Stimulated activated memory B cell treated with anti-CD40 and anti-IgM and Interleukin-4, amounts not matched to agents 10 μg/mL and 1 μg/mL and 100 μg/mL, for 72 hours (primary cell): ENCODE measurements at regions not wholly inside any gene's neighbourhood (a gene's known extent, or its start where the extent isn't known, plus 50 kb on each side); places are given as distances from the start of the nearest gene placed in this dataset.

ENCODE experiments used
- ATAC-seq: fragments of 150-1000 bp; cut with Tn5 transposase; 2 replicates; pipeline ENCODE4 v1.10.0; 2021
- H3K27ac Mint-ChIP-seq: one replicate; pipeline ENCODE4 v1.8.0; 2022; ENCODE audit warnings: mild to moderate bottlenecking, mixed read lengths
- H3K27me3 Mint-ChIP-seq: one replicate; pipeline ENCODE4 v1.8.0; 2022; ENCODE audit warnings: mixed read lengths
- H3K36me3 Mint-ChIP-seq: one replicate; pipeline ENCODE4 v1.8.0; 2022; ENCODE audit warnings: mixed read lengths
- H3K4me1 Mint-ChIP-seq: one replicate; pipeline ENCODE4 v1.8.0; 2022; ENCODE audit warnings: mixed read lengths
- H3K4me3 Mint-ChIP-seq: one replicate; pipeline ENCODE4 v1.8.0; 2022; ENCODE audit warnings: mild to moderate bottlenecking, moderate library complexity, mixed read lengths
- H3K9me3 Mint-ChIP-seq: one replicate; pipeline ENCODE4 v1.8.0; 2022; ENCODE audit warnings: mixed read lengths

DNA sequence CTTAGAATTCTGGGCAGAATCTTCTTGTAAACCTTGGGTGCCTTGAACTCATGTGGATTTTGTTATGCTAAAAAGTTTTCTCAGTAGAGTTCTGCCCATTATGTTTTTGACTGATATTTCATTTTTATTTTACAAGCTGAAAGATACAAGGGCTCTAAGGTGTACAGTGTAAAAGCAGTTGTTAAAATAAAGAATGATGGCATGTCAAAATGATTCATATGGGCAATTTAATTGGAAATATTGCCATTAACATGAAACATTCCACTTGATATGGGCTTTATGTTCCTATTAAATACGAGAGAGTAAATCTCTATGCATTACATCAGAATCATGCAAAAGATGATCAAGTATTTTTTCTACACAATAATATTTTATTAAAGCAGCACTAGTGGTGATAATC, 295.1 kb upstream of the ATP2B1 start:
- Mint-ChIP-seq H3K9me3 (peaks cover 6% of the 10 kb centered on the region), H3K4me1 (peaks cover 55% of the 10 kb centered on the region), H3K4me3 (no peak overlapping the region), H3K27me3 (no peaks in the 10 kb centered on the region), H3K36me3 (peaks cover 9% of the 10 kb centered on the region), H3K27ac (peak overlapping the region; percentile 90)
- ATAC-seq: no peak

DNA sequence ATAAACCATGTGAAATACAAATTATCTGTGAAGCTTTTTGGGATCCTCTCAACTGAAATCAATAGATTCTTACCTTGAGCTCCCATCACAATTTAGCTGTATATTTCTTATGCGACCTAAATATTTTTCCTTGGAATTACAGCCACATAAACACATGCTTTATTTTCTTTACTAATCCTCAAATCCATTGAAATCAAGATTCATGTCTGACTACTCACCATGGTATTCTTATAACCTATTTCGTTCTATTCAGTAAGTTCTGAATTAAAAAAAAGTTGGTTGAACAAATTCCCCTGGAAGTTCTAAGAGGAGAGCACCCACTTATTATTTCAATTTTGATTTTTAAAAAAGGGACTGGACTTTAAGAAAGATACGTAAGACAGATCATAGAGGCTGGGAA, 292.1 kb upstream of the ATP2B1 start:
- H3K27ac Mint-ChIP-seq: no peak overlapping the region
- H3K27me3 Mint-ChIP-seq: no peaks in the 10 kb centered on the region
- no peak overlapping the region for H3K4me3 Mint-ChIP-seq
- ATAC-seq: no peak
- H3K9me3 Mint-ChIP-seq: peaks cover 6% of the 10 kb centered on the region
- peaks cover 9% of the 10 kb centered on the region for H3K36me3 Mint-ChIP-seq
- peaks cover 52% of the 10 kb centered on the region for H3K4me1 Mint-ChIP-seq

DNA sequence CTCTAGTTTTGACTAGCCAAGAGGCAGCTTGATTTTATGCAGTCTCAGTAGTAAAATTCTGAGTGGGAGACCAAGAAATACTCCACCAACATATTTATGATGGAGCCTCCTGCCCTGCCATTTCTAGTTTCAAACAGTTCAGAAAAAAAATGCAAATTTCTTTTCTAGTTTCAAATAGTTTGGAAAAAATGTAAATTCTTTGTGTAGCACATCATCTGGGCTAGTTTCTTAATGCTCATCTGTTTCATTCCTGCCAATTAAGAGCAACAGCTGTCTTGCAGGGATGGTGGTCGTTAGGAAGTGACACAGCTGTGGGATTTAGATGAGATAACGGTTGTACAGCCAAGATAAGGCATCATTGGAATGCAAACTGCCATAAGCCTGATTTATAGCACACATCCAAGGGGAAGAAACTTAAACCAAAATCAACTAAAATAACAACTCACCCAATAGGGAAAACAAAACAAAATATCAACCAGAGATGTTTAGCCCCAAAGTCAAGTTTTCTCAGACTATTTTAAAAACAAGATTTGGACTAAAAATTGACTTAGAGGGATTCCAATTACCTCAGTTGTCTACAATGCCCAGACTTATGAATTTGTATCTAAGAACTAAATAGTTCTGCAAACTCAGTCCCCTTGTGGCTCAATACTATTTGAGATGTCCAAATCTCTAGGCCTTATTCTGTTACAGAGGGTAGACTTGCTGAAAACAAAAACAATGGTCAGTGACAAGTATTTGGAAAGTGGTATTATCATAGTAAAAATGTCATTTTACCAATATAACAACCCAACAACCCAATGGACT, 291.3 kb upstream of the ATP2B1 start:
- peaks cover 52% of the 10 kb centered on the region for H3K4me1 Mint-ChIP-seq
- H3K36me3 Mint-ChIP-seq: peaks cover 9% of the 10 kb centered on the region
- H3K9me3 Mint-ChIP-seq: peaks cover 6% of the 10 kb centered on the region
- no peak for ATAC-seq
- H3K27ac Mint-ChIP-seq: peak overlapping the region; percentile 30
- no peak overlapping the region for H3K4me3 Mint-ChIP-seq
- no peaks in the 10 kb centered on the region for H3K27me3 Mint-ChIP-seq

DNA sequence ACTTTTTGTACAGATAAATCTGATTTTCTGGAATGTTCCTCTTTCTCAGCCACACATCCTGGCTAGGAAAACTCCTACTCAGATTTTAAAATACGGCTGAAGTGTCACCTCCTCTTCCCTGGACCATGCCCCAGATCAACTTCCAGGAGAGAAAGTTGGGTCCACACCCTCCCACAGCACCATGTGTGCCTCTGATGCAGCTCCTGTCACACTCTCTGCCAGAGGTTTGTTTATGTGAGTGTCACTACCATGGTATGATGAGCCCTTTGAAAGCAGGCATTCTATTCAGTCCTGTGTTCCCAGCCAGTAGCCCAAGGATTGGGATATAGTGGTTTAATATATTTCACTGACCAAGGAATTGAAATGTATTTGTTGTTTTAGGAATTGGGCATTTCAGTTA, 287.2 kb upstream of the ATP2B1 start:
- Mint-ChIP-seq H3K27me3 (no peaks in the 10 kb centered on the region), H3K9me3 (no peaks in the 10 kb centered on the region), H3K4me1 (peaks cover 43% of the 10 kb centered on the region), H3K36me3 (no peaks in the 10 kb centered on the region), H3K27ac (peak overlapping the region; percentile 15), H3K4me3 (no peak overlapping the region)
- no peak for ATAC-seq

DNA sequence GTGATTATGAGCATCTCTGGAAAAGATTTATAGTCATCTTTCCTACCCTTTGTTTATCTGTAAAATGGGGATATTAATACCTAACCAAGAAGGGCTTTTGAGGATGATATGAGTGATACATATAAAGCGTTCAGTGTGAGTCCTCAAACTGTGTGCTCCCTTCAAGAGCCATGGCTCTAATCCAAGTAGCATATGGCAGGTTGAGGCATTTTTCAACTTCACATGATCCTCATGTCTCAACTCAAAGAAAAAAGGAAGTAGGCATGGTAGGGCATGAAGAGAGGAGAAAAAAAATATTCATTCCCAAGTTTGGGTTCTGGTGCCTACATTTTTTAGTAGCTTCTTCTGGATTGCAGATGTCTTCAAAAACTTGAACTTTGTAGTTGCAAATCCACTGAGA, 286.3 kb upstream of the ATP2B1 start:
- Mint-ChIP-seq H3K9me3 (no peaks in the 10 kb centered on the region), H3K27ac (no peak overlapping the region), H3K4me1 (peaks cover 44% of the 10 kb centered on the region), H3K36me3 (no peaks in the 10 kb centered on the region), H3K27me3 (no peaks in the 10 kb centered on the region), H3K4me3 (no peak overlapping the region)
- no peak for ATAC-seq

DNA sequence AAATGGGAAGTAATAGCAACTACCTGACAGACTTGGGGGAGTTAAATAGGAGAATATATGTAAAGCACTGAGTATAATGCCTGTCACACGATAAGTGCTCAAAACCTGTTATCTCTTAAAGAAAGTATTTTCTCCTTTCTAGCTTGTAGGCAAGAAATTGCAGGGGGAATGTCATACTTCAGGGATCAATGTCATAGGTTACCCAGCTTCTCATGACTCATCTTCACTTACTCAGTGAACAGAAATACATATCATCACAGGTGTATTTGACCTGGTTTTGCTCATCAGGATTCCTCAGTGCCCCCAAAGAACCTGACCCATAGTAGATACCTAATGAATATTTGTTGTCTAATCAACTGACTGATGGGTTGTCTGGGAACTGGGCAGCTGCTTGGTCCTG, 285.0 kb upstream of the ATP2B1 start:
- H3K27ac Mint-ChIP-seq: no peak overlapping the region
- peaks cover 33% of the 10 kb centered on the region for H3K4me1 Mint-ChIP-seq
- no peak for ATAC-seq
- no peaks in the 10 kb centered on the region for H3K27me3 Mint-ChIP-seq
- H3K36me3 Mint-ChIP-seq: no peaks in the 10 kb centered on the region
- H3K4me3 Mint-ChIP-seq: no peak overlapping the region
- no peaks in the 10 kb centered on the region for H3K9me3 Mint-ChIP-seq

DNA sequence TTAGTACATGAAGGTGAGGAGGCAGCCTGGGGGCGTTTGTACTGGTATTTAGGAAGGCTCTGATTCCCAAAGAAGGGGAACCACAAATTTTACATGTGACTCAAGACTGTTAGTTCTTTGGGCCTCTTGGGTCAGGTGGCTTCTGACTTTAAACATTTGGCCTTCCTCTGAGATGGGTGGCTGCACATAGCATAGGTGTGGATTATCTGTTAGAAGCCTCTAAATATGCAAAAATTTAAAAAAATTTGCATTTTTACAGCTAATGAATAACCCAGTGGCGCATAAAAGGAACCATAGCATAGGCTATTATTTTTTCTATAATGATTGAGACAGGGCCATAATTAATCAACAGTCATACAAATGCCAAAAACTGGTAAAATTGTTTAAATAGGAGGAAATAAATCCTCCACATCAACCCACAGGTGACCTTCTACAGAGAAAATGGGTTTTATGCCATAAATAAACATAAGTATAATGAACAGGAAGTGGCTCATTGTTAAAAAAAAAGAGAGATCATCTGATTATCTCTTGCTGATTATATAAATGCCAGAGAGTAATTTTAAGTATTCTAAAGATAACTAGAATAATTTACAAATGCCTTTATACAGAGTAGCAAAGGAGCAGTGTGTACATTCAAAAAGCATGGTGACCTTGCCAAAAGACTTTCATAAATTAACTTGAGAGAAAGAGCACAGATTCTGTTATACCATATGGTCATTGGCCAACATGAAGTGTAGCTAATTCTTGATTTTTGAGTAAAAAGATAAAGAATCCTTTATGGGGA, 284.2 kb upstream of the ATP2B1 start:
- no peaks in the 10 kb centered on the region for H3K27me3 Mint-ChIP-seq
- H3K36me3 Mint-ChIP-seq: no peaks in the 10 kb centered on the region
- H3K4me1 Mint-ChIP-seq: peaks cover 33% of the 10 kb centered on the region
- ATAC-seq: no peak
- H3K27ac Mint-ChIP-seq: peak overlapping the region; percentile 72
- no peak overlapping the region for H3K4me3 Mint-ChIP-seq
- no peaks in the 10 kb centered on the region for H3K9me3 Mint-ChIP-seq

DNA sequence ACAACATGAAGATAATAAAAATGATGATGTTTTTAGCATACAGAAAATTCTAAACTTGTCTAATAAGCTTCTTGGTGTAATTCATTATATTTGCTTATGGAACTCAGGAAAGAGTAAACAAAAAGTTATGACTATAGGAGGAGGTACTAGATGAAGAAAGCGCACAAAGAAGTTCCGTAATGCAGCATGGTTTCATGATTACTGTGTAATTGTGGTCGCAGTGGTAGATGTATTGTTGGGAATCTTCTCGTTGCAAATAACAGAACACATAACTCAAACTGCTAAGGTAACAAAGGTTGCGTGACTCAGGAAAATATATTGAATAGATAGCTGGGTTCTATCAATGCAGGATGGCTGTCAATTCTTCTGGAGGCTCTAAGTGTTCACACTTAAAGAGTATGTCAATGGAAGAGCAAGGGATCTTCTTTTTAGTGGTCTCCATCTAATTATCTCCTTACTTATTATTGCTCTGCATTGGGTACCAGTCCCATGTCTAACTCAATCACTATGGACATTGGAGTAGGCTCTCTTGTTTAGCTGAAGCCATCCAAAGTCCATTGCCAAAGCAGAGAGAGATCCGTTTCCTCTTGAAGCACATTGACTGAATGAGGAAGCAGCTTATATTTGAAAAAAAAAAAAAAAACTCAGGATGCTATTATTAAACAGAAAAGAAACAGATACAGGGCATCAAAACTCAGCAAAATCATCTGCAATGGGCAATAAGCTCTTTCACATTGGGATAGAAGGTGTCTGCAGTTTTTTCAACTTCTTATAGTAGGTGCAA, 283.4 kb upstream of the ATP2B1 start:
- no peaks in the 10 kb centered on the region for H3K9me3 Mint-ChIP-seq
- no peak for ATAC-seq
- H3K27ac Mint-ChIP-seq: peak overlapping the region; percentile 72
- peaks cover 33% of the 10 kb centered on the region for H3K4me1 Mint-ChIP-seq
- no peak overlapping the region for H3K4me3 Mint-ChIP-seq
- H3K36me3 Mint-ChIP-seq: no peaks in the 10 kb centered on the region
- no peaks in the 10 kb centered on the region for H3K27me3 Mint-ChIP-seq

DNA sequence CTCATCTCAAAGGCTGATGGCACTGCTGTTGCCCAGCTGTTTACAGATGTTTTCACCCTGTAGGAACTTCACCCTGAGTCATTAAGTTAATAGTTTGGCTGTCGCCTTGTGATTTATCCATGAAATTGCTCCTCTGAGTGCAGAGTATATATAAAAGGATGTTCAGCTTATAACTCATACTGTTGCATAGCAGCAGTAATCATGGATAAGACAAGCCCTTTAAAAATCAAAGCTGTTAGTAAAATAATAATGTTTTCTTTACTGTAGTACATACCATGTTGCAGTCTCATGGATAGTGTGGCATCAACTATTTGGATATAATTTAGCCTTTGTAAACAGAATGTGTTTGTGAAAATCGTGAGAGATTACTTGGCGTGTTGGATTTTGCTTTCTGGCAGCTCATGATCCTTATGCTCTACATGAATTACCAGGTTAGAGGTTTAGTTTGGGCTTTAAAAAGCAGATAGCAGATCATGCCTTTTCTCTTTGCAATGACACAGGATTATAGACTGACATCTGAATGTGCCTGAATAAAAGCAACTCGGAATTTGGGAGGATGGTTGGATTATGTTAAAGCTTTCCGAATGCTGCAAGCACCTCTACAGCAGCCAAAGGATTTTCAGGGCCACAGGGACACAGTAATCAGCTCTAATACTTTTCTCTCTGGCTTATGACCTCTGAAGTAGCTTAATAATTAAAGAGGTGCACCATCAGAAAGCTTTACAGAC, 279.7 kb upstream of the ATP2B1 start:
- H3K9me3 Mint-ChIP-seq: no peaks in the 10 kb centered on the region
- H3K27me3 Mint-ChIP-seq: no peaks in the 10 kb centered on the region
- H3K27ac Mint-ChIP-seq: no peak overlapping the region
- no peak for ATAC-seq
- no peak overlapping the region for H3K4me3 Mint-ChIP-seq
- H3K4me1 Mint-ChIP-seq: peaks cover 27% of the 10 kb centered on the region
- H3K36me3 Mint-ChIP-seq: peaks cover 6% of the 10 kb centered on the region

DNA sequence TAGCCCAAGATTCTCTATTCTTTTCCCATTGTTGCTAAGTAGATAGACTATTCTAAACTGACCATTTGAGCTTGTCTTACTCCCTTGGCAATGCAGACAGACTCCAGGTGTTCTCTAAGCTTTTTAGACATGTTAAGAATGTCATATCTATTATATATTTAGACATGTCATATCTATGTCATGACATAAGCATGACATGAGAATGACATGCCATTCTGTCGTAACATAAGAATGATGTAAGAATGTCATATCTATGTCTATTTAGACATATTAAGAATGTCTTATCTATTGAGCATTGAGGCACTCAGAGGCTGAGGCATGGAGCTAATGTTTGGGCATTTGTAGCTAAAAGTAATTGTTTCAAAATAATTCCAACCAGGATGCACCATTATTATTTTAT, 277.3 kb upstream of the ATP2B1 start:
- no peak overlapping the region for H3K4me3 Mint-ChIP-seq
- H3K36me3 Mint-ChIP-seq: peaks cover 6% of the 10 kb centered on the region
- H3K27me3 Mint-ChIP-seq: no peaks in the 10 kb centered on the region
- no peaks in the 10 kb centered on the region for H3K9me3 Mint-ChIP-seq
- H3K4me1 Mint-ChIP-seq: peaks cover 17% of the 10 kb centered on the region
- ATAC-seq: no peak
- H3K27ac Mint-ChIP-seq: no peak overlapping the region

DNA sequence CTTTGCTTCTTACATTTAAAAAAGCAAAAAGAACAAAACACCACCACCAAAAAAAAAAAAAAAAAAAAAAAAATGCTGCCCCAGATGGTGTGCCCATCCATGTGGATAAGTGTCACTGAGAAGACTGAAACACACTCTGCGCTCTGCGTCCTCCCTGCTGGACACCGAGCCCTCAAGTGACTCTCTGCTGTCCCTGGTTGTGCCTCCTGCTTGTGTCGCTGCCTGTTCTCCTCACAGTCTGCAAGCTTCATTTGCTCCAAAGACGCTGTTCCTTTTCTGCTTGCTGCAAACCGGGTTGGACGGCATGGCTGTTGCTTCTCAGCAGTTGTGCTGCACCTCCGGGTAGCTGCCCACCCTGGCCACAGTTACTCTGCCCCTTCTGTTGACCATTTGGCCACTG, 276.2 kb upstream of the ATP2B1 start:
- Mint-ChIP-seq H3K4me3 (no peak overlapping the region), H3K27me3 (no peaks in the 10 kb centered on the region), H3K36me3 (peaks cover 6% of the 10 kb centered on the region), H3K27ac (no peak overlapping the region), H3K4me1 (peaks cover 15% of the 10 kb centered on the region), H3K9me3 (no peaks in the 10 kb centered on the region)
- ATAC-seq: no peak

DNA sequence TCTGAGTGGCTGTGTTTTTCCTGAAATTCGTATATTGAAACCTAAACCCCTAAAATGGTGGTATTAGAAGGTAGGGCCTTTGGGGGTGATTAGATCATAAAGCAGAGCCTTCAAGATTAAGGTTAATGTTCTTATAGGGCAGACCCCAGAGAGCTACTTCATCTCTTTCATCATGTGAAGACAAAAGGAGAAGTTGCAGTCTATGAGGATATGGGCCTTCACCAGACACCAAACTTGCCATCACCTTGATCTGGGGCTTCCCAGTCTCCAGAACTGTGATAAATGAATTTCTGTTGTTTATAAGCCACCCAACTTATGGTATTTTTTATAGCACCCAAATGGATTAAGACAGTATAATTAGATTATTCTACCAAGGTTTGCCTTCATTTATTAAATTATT, 275.0 kb upstream of the ATP2B1 start:
- H3K9me3 Mint-ChIP-seq: no peaks in the 10 kb centered on the region
- peaks cover 6% of the 10 kb centered on the region for H3K36me3 Mint-ChIP-seq
- no peaks in the 10 kb centered on the region for H3K27me3 Mint-ChIP-seq
- peak; percentile 74 for ATAC-seq
- no peak overlapping the region for H3K27ac Mint-ChIP-seq
- H3K4me3 Mint-ChIP-seq: no peak overlapping the region
- peaks cover 15% of the 10 kb centered on the region for H3K4me1 Mint-ChIP-seq

DNA sequence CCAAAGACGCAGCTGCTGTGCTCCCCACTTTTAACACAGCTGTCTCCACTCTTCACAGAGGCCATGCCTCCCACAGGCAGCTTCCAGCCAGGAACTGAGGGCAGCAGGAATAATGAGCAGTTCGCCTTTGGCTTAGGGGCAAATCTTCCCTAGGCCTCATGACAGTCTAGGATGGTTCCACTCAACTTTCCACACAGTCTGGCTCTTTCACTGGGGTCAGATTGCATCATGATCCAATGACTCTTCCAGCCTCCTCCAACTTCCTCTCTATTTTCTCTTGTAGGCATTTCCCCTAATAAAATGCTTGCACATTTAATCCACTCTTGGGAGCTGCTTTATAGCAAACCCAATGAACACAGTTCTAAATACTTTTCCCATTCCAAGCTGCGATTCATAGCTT, 271.6 kb upstream of the ATP2B1 start:
- no peaks in the 10 kb centered on the region for H3K9me3 Mint-ChIP-seq
- H3K36me3 Mint-ChIP-seq: peaks cover 5% of the 10 kb centered on the region
- H3K27ac Mint-ChIP-seq: no peak overlapping the region
- peaks cover 18% of the 10 kb centered on the region for H3K4me1 Mint-ChIP-seq
- no peak for ATAC-seq
- no peaks in the 10 kb centered on the region for H3K27me3 Mint-ChIP-seq
- H3K4me3 Mint-ChIP-seq: no peak overlapping the region

DNA sequence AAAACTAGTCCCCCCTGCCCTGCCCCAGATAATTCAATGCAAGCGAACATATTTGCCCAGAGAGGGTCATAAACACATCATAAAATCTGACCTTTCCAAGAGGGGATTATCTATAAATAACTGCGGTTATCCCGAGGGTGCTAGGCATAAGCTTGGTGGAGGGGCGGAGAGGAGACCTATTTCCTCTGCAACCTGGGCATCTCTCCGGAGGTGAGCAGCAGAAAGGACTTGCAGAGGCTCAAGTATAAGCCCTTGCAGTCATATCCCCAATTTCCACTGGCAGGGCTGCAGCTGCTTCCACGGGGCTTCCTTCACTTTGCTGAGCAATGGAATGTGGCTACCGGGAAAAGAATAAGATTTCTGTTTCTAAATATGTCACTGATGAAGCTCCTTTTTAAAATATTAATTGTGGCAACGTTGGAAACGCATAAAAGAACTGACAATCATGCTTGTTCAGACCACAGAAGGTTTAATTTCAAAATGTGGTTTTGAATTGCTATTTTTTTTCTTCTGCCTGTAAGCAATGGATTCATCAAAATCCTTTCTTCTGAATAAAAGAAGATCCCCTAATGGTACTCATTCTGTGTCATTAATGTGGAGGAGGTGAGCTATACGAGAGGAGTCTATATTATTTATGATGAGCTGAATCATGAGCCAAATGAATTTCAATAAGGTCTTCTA, 268.9 kb upstream of the ATP2B1 start:
- Mint-ChIP-seq H3K4me3 (no peak overlapping the region), H3K27me3 (no peaks in the 10 kb centered on the region), H3K9me3 (no peaks in the 10 kb centered on the region), H3K27ac (no peak overlapping the region), H3K4me1 (peaks cover 17% of the 10 kb centered on the region), H3K36me3 (no peaks in the 10 kb centered on the region)
- ATAC-seq: no peak
